Hepatocyte (in vitro differentiated cells): ENCODE measurements at regions not wholly inside any gene's neighbourhood (a gene's known extent, or its start where the extent isn't known, plus 50 kb on each side); places are given as distances from the start of the nearest gene placed in this dataset.
"Not testable (repeated sequence)": the region's sequence is repeated elsewhere in the genome, so short reads cannot be mapped to it uniquely, and the experiment has no call there.

Experiments used
- EZH2 ChIP-seq: fragments of 200-600 bp; sonication (generic); IDR thresholded peaks from 2 replicates; pipeline ENCODE4 v1.6.1; 2016; ENCODE audit warnings: antibody characterized with exemption, mild to moderate bottlenecking, borderline replicate concordance
- TF ChIP-seq, protein P1 (sequence below): fragments of 200-600 bp; sonication (generic); IDR thresholded peaks from 2 replicates; pipeline ENCODE4 v1.5.1; 2016; ENCODE audit warnings: antibody characterized with exemption, mild to moderate bottlenecking; ENCODE audit not compliant: poor library complexity

DNA sequence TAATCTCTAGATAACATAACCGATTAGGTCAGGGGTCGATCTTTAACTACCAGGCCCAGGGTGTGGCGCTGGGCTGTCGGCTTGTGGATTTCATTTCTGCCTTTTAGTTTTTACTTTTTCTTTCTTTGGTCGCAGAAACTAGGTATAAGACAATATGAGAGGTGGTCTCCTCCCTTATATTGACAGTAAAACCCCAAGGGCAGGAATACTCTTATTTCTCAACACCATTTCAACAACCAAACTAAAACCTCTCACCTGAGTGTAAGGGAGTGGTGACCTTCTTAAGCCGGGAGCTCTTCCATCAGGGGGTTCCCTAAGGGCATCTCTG is 144.4 kb upstream of the GRK3 start:
- TF ChIP-seq, protein P1, sequence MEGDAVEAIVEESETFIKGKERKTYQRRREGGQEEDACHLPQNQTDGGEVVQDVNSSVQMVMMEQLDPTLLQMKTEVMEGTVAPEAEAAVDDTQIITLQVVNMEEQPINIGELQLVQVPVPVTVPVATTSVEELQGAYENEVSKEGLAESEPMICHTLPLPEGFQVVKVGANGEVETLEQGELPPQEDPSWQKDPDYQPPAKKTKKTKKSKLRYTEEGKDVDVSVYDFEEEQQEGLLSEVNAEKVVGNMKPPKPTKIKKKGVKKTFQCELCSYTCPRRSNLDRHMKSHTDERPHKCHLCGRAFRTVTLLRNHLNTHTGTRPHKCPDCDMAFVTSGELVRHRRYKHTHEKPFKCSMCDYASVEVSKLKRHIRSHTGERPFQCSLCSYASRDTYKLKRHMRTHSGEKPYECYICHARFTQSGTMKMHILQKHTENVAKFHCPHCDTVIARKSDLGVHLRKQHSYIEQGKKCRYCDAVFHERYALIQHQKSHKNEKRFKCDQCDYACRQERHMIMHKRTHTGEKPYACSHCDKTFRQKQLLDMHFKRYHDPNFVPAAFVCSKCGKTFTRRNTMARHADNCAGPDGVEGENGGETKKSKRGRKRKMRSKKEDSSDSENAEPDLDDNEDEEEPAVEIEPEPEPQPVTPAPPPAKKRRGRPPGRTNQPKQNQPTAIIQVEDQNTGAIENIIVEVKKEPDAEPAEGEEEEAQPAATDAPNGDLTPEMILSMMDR, result not testable (repeated sequence)
- not testable (repeated sequence) for TF ChIP-seq EZH2
